MCF 10A (cell line): ENCODE measurements at regions not wholly inside any gene's neighbourhood (a gene's known extent, or its start where the extent isn't known, plus 50 kb on each side); places are given as distances from the start of the nearest gene placed in this dataset.

ENCODE experiments used
- BruUV-seq: library from RNA; stranded (reverse); fragments of 400-500 nt; replicated peaks from 2 replicates; lab custom pipeline; 2021; lab: Mats Ljungman, UMichigan
- CTCF ChIA-PET: fragments of 300-600 bp; sonication (Branson Sonifier 250); formaldehyde crosslinking; extraction: SDS; loops from one replicate; lab custom pipeline; 2021; ENCODE audit warnings: antibody characterized with exemption, inconsistent platforms; lab: Yijun Ruan, JAX
- POLR2A ChIA-PET: fragments of 300-600, 350-650 bp; sonication (Branson Sonifier 250); formaldehyde crosslinking; extraction: SDS; loops from one replicate; lab custom pipeline; 2020; ENCODE audit warnings: antibody characterized with exemption, inconsistent platforms; lab: Yijun Ruan, JAX
- DNase-seq: peaks from one replicate; pipeline ENCODE4 v3.0.0-alpha.2; 2018; ENCODE audit not compliant: unreplicated experiment
- H3K27ac Mint-ChIP-seq: one replicate; pipeline ENCODE4 v1.8.0; 2022; ENCODE audit warnings: mild to moderate bottlenecking, low read depth, mixed read lengths; ENCODE audit not compliant: unreplicated experiment
- H3K27me3 Mint-ChIP-seq: one replicate; pipeline ENCODE4 v1.8.0; 2022; ENCODE audit warnings: mixed read lengths; ENCODE audit not compliant: insufficient read depth, unreplicated experiment
- H3K36me3 Mint-ChIP-seq: one replicate; pipeline ENCODE4 v1.8.0; 2022; ENCODE audit warnings: mild to moderate bottlenecking, moderate library complexity, mixed read lengths; ENCODE audit not compliant: insufficient read depth, unreplicated experiment
- H3K4me1 Mint-ChIP-seq: one replicate; pipeline ENCODE4 v1.8.0; 2022; ENCODE audit warnings: mixed read lengths; ENCODE audit not compliant: insufficient read depth, unreplicated experiment
- H3K4me3 Mint-ChIP-seq: one replicate; pipeline ENCODE4 v1.8.0; 2022; ENCODE audit warnings: mild to moderate bottlenecking, moderate library complexity, mixed read lengths; ENCODE audit not compliant: unreplicated experiment
- H3K9me3 Mint-ChIP-seq: one replicate; pipeline ENCODE4 v1.8.0; 2022; ENCODE audit warnings: mixed read lengths; ENCODE audit not compliant: unreplicated experiment
- CTCF ChIP-seq: fragments of 200-600 bp; IDR thresholded peaks from one replicate; pipeline ENCODE4 v1.8.0; 2022; ENCODE audit warnings: antibody characterized with exemption, mild to moderate bottlenecking; ENCODE audit not compliant: unreplicated experiment
- intact Hi-C: fragments of 100-400 bp; cut with micrococcal nuclease; formaldehyde crosslinking; loops from 2 replicates; pipeline ENCODE4 v1.14.1; 2022

- ChIA-PET CTCF (no interaction called here), POLR2A (no interaction called here)
- intact Hi-C loops, result no loop called here
- Mint-ChIP-seq H3K36me3 (no peaks in the 10 kb centered on the region), H3K9me3 (no peaks in the 10 kb centered on the region), H3K27me3 (peaks cover 24% of the 10 kb centered on the region), H3K4me3 (no peak overlapping the region), H3K27ac (no peak overlapping the region), H3K4me1 (no peaks in the 10 kb centered on the region)
- no TSS peak for BruUV-seq
- no peak for TF ChIP-seq CTCF
- DNase-seq, result no peak
Observed at GRCh38 chr12:98173773-98174427, 341.5 kb upstream of the TMPO start.

GRCh38 chr12:98174428-98174809 lies 341.0 kb upstream of the TMPO start:
- no peak for TF ChIP-seq CTCF
- CTCF ChIA-PET, result no interaction called here
- intact Hi-C loops, result no loop called here
- Mint-ChIP-seq H3K9me3 (no peaks in the 10 kb centered on the region), H3K36me3 (no peaks in the 10 kb centered on the region), H3K27ac (no peak overlapping the region), H3K27me3 (peaks cover 23% of the 10 kb centered on the region), H3K4me1 (no peaks in the 10 kb centered on the region), H3K4me3 (no peak overlapping the region)
- no peak for DNase-seq
- POLR2A ChIA-PET, result no interaction called here
- BruUV-seq, result no TSS peak

- Mint-ChIP-seq H3K27me3 (peaks cover 30% of the 10 kb centered on the region), H3K27ac (no peak overlapping the region), H3K36me3 (peaks cover 5% of the 10 kb centered on the region), H3K9me3 (no peaks in the 10 kb centered on the region), H3K4me3 (no peak overlapping the region), H3K4me1 (no peaks in the 10 kb centered on the region)
- ChIA-PET CTCF (interaction anchor here (0.6 to 0.9 kb wide), 2 partner anchors 24 to 162 kb away, joined by 3 read pairs; no protein-coding TSS in a partner anchor), POLR2A (no interaction called here)
- no peak for DNase-seq
- TF ChIP-seq CTCF, result no peak
- no TSS peak for BruUV-seq
- intact Hi-C loops, result no loop called here
Observed at GRCh38 chr12:98178126-98178525, 337.3 kb upstream of the TMPO start.

GRCh38 chr12:98179151-98179550 lies 336.2 kb upstream of the TMPO start:
- no peaks in the 10 kb centered on the region for H3K4me1 Mint-ChIP-seq
- intact Hi-C loops, result no loop called here
- BruUV-seq, result no TSS peak
- H3K36me3 Mint-ChIP-seq, result peaks cover 5% of the 10 kb centered on the region
- H3K27me3 Mint-ChIP-seq, result peaks cover 30% of the 10 kb centered on the region
- no peaks in the 10 kb centered on the region for H3K9me3 Mint-ChIP-seq
- ChIA-PET POLR2A (no interaction called here), CTCF (no interaction called here)
- no peak overlapping the region for H3K4me3 Mint-ChIP-seq
- TF ChIP-seq CTCF, result no peak
- no peak for DNase-seq
- no peak overlapping the region for H3K27ac Mint-ChIP-seq
